GM18951 (cell line): ENCODE measurements at regions not wholly inside any gene's neighbourhood (a gene's known extent, or its start where the extent isn't known, plus 50 kb on each side); places are given as distances from the start of the nearest gene placed in this dataset.

Experiments
- POLR2A ChIP-seq: IDR thresholded peaks from 4 replicates; pipeline ENCODE4 v1.6.1; 2011; ENCODE audit warnings: mild to moderate bottlenecking; ENCODE audit not compliant: insufficient read length, insufficient read depth; ENCODE audit errors: extremely low read depth
- in situ Hi-C: fragments of 300-500 bp; cut with MboI; formaldehyde crosslinking; loops from one replicate; pipeline ENCODE4 v1.12.0; 2022; ENCODE audit warnings: low sequenced_read_pairs, mixed read lengths, inconsistent platforms; ENCODE audit not compliant: unreplicated experiment

DNA sequence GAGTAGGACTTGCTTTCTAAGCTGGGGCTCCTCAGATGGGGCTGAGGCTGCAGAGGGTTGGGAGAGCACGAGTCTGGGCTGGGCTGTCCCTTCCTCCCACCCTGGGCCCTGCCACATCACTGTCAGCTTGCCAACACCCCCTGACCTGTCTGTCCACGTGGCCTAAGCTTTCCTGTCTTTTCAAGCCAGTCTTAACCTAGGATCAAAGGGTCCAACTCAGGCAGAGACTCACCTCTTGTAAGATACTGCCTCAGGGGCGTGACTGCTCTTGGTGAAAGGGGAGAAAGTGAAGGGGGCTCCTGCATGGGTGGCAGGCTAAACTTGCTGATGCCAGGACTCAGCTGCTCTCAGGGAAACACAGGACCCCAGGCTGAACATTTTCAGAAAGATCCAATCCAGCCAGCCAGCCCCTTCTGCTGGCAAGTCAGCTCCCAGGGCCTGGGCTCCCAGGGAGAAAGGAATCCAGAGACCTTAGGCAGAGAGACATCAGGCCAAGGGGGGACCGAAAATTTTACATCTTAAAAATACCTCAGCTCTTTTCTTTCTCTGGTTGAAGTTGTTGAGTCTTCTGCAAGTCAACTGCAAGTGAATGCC, 144.2 kb upstream of the ID2 start:
- in situ Hi-C loops: no loop called here
- no peak for TF ChIP-seq POLR2A

DNA sequence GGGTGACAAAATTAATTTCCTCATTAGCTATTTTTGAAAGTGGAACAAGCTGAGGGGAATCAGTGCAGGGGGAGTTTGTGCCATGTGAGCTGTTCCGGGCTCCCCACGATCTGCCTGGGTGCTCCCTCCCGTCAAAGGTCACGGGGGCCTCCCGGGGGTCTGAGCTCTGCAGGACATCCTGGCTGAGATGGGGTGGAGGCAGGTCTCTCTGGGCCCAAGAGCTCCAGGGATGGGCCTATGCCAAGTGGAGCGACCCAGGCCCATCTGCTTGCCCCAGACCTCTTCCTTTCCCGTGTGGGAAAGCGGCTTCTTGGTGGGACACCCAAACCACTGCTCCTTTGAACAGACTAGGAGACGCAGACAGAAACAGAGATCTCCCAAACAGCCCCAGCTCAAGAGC, 143.3 kb upstream of the ID2 start:
- TF ChIP-seq POLR2A: no peak
- in situ Hi-C loops: no loop called here

DNA sequence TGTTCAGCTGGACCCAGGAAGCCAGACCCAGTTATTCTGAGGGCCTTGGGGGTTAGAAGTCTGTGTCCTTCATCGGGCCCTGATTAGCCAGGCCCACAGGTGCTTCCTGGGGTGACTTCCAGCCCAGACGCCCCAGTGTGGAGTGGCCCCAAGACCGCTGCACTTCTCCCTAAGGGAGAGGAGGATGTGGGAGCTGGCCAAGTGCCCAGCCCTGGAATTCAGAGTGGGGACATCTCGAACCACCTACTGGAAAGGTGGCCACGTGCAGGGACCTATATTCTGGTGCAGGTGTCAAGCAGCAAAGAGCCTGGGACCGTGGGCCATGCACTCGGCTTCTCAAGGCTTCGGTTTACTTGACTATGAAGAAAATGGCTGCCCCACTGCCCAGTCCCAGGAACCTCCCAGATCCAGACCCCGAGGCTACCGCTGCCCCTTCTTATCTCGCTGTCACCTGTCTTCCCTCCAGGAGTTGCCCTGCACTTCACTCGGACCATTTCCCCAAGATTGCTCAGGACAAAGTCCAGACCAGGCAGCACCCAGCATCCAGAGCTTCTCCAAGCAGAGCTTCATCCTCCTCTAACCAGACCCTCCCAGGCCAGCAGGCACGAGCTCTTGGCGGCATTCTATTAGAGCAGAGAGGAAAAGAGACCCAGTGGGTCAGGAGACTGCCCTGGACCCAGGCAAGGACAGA, 142.8 kb upstream of the ID2 start:
- no peak for TF ChIP-seq POLR2A
- in situ Hi-C loops: no loop called here

DNA sequence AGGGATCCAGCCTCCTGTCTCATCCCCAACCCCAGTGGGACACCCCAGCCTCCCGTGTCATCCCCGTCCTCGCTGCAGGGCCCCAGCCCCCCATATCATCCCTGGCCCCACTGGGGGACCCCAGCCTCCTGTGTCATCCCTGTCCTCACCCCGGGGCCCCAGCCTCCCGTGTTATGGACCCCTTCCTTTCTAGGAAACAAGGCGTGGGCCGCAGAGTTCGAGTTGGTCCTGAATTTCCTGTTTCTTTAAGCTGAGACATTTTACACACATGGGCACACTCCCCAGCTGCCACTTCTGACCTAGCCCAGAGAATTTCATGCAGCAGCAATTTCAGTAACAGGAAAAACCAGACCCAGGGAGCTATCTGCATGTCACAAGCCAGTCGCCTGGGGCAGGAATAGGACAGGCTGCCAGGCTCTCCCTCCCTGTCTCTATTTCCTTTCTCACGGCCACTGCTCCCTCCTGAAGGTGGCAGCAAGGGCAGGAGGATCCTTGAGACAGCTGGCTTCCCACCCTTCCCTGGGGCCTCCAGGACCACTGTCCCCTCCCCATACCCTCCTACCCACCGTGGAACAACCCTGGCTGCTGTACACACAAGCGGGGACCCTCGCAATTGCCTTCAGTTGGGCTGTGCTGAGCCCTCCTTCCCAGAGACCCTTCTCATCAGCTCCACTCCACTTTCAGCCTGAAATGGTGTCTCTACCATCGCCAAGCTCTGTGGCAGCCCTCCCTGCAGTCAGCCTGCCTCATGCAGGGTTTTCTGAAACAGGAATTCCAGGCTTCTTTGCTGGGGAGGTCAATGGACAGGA, 141.9 kb upstream of the ID2 start:
- in situ Hi-C loops: no loop called here
- TF ChIP-seq POLR2A: no peak

DNA sequence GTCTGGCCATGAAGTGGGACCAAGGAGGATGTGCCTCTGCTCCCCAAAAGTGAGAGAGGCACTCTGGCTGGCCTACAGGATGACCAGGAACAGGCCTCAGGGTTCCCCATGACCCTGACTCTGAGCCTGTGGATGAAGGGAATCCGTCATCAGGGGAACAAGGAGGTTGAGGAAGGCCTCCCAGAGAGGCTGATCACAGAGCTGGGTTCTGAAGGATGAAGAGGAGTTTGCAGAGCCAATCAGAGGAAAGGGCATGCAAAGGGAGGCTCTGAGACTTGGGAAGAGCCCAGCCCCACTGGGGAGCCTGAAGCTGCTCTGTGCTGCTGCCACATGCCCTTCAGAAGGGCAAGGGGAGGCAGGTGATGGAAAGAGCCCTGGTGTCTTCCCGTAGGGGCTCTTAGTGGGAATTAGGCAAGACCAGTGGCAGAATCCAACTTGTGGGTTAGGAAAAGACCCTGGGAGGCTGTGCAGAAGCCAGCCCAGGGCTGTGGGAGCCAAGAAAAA, 141.3 kb upstream of the ID2 start:
- no peak for TF ChIP-seq POLR2A
- in situ Hi-C loops: no loop called here

DNA sequence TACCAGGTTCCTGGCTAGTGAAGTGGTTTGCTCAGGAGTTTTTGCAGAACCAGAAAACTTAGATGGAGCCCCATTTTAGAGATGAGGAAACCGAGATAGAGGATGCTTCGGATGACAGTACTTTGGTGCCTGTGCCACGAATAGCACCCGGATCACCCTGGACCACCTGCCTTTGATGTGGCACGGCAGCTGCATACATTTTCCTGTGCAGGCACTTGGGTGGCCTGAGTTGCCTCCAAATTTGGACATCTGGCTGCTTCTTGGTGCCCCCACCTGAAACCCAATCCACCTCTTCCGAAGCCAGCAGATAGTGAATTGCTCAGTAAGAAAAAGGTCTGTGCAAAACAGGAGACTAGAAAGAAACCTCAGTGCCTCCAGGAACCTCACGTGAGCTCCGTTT, 140.6 kb upstream of the ID2 start:
- no peak for TF ChIP-seq POLR2A

DNA sequence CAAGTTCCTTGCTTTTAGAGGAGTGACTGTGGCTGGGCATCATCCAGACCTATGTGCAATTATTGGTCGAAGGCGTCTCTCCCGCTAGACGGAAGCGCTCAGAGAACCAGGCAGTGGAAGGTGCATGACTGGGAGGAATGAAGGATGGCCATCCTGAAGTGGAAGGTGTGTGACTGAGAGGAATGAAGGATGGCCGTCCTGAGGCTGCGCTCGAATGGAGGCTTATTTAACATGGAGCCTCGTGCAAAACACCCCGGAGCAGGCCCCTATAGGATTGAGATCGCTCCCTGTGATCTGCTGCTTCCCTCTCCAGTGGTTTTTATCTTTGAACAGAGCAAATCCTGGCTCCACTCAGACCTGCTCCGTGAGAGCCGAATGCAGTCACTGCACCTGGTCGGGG, 140.2 kb upstream of the ID2 start:
- in situ Hi-C loops: no loop called here
- no peak for TF ChIP-seq POLR2A

More for the DNA sequence above, 140.6 kb upstream of the ID2 start:
- in situ Hi-C loops: no loop called here

DNA sequence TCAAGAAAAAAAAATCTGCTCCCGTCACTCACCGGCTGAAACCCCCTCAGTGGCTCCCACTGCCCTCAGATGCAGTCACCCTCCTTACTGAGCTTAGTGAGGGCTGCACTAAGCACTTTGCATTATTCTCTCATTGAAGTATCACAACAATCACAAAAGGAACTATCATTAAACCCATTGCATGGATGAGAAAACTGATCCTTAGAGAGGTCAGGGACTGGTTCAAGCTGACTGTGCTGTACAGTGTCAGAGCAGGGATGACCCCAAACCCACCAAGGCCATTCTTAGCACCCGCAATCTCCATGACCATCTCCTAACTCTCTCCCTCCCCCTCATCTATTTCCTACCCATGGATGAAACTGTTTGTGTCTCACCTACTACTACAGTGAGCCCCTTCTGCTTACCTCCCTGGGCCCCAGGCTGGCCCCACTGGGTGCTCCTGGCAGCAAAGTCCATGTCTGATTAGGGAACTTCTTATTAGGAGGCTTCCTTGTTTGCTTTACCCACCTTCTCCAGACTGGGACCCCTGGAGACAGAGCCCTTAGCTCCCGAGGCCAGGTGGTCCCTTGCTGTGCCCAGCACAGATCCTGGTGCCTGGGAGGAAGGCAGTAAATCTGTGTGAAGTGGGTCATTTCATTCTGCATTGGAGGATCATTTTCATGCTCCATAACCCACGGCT, 139.3 kb upstream of the ID2 start:
- in situ Hi-C loops: no loop called here
- no peak for TF ChIP-seq POLR2A

DNA sequence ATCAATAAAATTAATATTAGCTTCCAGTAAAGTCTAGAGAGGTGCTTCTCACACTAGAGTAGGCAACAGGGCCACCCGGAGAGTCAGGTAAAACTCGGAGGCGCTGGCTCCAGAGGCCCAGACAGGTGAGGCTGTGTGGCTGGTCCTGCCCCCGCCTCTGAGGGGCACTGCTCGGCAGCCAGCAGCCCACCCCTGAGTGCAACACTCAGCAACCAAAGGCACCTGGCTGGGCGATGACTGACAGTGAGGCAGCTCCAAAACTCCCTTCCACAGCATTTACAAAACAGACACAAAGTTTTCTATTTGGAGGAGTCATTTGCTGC, 138.8 kb upstream of the ID2 start:
- in situ Hi-C loops: no loop called here

DNA sequence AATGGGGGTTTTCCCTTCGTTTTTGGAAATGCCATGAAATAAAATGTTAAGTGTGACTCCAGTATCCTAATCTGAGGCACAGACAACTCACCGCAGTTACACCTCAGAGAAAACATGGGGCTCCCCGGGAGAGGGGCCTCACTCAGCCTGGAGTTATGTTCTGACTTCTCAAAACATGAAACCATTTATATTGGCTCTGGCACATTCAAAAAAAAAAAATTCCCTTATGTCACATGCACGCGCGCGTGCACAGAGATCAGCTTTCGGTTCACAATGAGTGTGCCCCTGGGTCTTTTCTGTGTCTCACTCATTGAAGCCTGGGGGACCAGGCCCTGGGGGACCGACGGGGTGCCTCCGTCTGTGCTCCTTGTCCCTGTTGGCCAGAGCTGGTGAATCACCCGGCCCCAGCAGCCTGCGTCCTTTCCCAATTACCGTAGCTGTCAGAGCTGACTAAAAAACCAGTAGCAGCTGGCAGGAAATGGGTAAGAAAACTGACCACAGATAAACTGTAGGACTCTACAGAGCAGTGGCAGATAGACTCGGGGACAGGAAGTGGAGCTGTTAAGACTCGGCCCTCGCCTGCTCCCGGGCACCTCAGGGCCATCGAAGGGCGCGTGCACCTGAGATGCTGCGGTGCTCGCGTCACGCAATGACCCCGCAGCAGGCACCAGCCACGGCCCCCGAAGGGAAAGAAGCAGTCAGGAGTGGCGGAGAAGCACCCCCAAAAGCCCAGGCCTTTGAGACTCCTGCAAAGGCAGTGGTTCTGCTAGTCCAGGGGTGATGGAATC, 138.3 kb upstream of the ID2 start:
- in situ Hi-C loops: no loop called here
- peak; percentile 39 for TF ChIP-seq POLR2A

More for the DNA sequence above, 138.8 kb upstream of the ID2 start:
- TF ChIP-seq POLR2A: no peak

DNA sequence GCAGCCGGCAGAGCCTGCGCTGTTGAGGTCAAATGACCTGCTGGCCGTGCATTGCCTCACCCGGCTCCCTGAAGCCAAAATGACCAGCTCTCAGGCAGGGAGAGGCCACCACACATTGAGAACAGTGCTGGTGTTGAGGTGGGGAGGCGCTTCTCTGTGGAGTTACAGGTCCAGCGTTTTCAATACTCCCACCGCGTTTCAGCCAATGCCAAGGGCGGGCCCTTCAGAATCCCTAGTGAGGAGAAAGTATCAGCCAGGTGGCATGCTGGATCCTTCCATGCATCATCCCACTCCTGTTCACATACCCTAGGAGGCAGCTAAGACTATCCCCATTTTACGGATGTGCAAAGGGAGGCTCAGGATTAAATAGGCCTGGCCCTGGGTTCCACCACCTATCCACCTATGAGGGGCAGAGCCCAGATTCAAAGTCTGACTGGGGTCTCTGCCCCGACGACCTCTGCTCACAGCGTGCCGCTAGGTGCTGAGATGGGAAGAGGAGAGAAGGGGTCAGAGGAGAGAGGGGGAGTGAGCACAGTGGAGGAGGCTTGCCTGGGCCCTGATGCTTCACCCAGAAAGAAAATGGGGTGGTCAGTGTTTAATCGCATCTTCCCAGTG, 137.6 kb upstream of the ID2 start:
- in situ Hi-C loops: no loop called here
- no peak for TF ChIP-seq POLR2A
